Epidermal melanocyte (primary cell): ENCODE measurements at regions not wholly inside any gene's neighbourhood (a gene's known extent, or its start where the extent isn't known, plus 50 kb on each side); places are given as distances from the start of the nearest gene placed in this dataset.
"Not testable (repeated sequence)": the region's sequence is repeated elsewhere in the genome, so short reads cannot be mapped to it uniquely, and the experiment has no call there.

Experiments used
- DNase-seq: peaks from one replicate; pipeline ENCODE4 v3.0.0; 2011; ENCODE audit warnings: low spot score; ENCODE audit not compliant: insufficient read length

- no peak for DNase-seq
These were observed 194.2 kb upstream of the GLRA1 start for GRCh38 chr5:152118676-152119470.

GRCh38 chr5:152116934-152117333, 192.3 kb upstream of the GLRA1 start:
- no peak for DNase-seq

- no peak for DNase-seq
These were observed 188.8 kb upstream of the GLRA1 start for GRCh38 chr5:152113401-152113800.

- DNase-seq = no peak
These were observed 182.6 kb upstream of the GLRA1 start for GRCh38 chr5:152107220-152107619.

- no peak for DNase-seq
These were observed 181.9 kb upstream of the GLRA1 start for GRCh38 chr5:152106571-152106970.

- DNase-seq = no peak
These were observed 180.4 kb upstream of the GLRA1 start for GRCh38 chr5:152105085-152105484.

DNA sequence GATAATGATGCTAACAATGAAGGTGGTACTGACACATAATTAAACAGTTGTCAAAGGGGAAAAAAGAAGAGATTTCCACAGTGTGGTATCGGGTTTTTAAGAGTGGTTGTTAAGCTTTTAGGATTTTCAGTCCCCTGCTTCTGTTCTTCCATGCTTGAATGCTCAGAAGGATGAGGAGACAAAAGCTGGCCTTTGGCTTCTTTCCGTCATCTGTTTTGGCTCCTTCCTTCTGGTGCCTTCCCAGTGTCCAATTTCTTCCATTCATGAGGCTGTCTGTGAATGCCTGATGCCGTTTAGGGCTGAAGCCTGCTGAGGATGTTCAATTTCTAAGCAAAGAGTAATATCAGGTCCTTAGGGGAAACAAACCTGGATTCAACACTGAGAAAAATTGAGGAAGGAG, 179.6 kb upstream of the GLRA1 start:
- DNase-seq = no peak

DNA sequence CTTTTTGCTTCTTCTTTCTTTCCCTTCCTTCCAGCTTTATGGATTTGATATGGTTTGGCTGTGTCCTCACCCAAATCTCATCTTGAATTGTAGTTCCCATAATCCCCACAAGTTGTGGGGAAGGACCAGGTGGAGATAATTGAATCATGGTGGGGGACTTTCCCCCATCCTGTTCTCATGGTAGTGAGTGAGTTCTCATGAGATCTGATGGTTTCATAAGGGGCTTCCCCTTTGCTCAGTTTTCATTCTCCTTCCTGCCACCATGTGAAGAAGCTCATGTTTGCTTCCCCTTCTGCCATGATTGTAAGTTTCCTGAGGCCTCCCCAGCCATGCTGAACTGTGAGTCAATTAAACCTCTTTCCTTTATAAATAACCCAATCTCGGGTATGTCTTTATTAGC, 178.3 kb upstream of the GLRA1 start:
- DNase-seq = not testable (repeated sequence)

DNA sequence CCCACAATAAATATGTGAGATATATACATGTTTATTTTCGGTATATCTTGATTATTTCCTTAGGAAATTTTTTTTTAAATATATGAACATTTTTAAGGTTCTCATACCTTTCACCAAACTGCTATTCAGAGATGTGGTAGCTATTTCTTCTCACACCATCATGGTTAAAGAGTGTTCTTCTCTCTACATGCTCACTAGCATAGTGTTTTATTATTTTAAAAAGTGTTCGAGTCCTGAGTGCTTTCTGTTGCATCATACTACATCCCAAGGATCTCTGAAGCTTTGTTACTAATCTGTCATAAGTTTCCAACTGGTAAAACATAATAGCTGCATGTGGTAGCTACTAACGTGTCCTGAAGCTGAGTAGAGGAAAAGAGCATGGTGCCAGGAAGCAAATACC, 177.4 kb upstream of the GLRA1 start:
- no peak for DNase-seq

GRCh38 chr5:152100462-152100861, 175.8 kb upstream of the GLRA1 start:
- no peak for DNase-seq

GRCh38 chr5:152097128-152097527, 172.5 kb upstream of the GLRA1 start:
- no peak for DNase-seq

- DNase-seq = no peak
These were observed 170.1 kb upstream of the GLRA1 start for GRCh38 chr5:152094716-152095115.

DNA sequence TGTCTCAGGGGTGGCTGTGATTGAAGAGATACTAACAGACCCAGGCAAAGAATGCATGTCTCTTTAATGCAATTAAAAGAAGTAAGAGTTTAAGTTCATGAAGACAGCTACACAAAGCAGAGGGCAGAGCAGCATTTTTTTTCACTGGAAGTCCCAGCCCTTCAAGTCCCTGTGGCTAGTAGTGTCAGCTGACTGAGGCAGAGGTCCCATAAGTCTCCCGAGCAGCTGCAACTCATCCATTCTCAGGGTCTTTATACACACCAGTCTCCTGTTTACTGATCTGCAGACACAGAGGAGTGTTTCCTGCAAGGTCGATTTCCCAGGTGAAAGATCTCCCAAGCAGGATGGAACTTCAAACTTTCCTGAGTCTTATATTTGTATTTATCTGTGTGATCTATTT, 169.4 kb upstream of the GLRA1 start:
- DNase-seq = no peak

GRCh38 chr5:152092580-152092979, 167.9 kb upstream of the GLRA1 start:
- no peak for DNase-seq

DNA sequence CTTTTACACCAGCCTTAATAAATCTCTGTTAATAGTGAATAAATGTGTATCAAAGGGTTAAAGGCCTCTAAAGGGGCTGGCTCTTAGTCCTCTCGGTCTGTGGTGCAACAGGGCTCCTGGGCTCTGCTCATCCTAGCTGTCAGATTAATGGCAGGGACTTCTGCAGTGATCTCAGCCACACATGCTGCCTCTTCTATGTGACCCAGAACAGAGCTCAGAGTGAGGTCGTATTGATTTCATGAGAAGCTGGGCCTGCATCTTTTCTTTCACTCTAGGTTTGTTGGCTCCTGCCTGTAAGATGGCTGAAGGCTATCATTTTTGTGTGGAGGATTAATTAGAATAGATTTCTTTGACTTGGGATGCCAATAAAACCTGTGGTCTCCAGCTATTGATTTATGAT, 165.0 kb upstream of the GLRA1 start:
- no peak for DNase-seq

DNA sequence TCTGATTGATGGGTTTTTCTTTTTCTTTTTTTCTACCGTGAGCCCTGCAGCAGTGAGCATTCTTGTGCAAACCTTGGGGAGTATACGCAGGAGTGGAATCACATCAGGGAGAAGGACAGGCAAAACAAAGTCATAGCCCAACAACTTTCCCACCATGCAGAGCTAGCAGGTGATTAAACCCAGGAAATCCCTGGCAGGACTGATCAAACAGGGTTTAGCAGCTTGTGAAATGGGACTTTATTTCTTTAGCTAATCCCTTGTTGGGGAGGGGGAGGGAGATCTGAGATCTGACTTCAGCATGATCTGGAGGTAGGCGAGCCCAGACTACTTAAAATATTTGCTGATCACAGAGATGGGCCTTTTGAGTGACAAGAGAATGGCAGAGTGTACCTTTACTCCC, 162.0 kb upstream of the GLRA1 start:
- no peak for DNase-seq

- no peak for DNase-seq
These were observed 159.8 kb upstream of the GLRA1 start for GRCh38 chr5:152084476-152084875.

- DNase-seq = no peak
These were observed 158.6 kb upstream of the GLRA1 start for GRCh38 chr5:152083231-152083630.

DNA sequence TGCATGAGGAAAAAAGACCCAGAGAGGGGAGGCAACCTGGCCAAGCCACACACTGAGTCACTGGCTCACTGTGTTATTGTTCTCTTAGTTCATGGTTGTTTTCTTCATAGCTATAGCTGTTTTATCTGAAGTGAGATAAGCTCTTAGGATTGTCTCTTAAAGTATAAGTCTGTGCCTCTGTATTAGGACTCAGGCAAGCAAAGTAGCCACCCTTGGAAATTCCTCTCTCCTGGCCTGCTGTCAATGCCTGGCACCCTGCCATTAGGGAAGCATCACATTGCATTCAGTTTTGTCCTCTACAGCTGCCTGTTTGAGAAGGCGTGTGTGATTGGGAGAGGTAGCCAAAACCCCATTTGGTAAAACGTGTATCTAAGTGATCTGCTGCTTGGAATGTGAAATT, 147.4 kb upstream of the GLRA1 start:
- no peak for DNase-seq

DNA sequence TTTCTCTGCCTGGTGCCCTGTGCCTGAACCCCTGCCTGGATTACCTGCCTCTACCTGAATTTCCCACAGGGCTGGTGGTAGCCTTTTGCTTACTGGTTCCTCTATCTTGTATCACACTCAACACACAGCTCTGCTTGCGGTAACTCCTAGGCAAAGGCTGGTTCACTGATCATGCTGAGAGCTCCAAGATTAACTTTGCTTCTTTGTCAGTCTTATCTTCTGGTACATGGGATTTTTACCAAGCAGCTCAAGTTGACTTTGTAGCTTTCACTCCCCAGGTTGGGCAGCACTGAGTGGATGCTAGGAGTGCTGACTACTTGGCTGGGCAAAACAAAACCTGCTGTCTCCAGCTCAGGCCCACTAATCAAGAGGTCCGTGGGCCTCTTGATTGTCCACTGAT, 145.9 kb upstream of the GLRA1 start:
- DNase-seq = no peak

GRCh38 chr5:152066784-152067183, 142.1 kb upstream of the GLRA1 start:
- DNase-seq = no peak

DNA sequence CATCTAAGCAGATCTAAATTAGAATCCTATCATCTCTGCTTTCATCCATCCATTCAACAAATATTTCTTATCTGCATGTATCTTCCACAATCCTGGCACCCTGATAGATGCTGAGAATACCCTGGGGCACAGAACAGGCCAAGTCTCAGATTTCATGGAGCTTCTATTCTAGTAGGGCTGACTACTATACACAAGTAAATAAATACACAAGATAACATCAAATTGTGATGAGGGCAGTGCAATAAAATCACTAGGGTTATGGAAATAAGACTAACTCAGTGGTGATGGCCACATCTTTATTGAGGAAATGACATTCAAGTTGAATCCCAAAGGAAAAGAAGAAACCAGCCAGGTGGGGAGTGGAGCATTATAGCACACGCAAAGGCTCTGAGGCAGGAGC, 138.4 kb upstream of the GLRA1 start:
- DNase-seq = no peak

- no peak for DNase-seq
These were observed 136.4 kb upstream of the GLRA1 start for GRCh38 chr5:152061095-152061494.

DNA sequence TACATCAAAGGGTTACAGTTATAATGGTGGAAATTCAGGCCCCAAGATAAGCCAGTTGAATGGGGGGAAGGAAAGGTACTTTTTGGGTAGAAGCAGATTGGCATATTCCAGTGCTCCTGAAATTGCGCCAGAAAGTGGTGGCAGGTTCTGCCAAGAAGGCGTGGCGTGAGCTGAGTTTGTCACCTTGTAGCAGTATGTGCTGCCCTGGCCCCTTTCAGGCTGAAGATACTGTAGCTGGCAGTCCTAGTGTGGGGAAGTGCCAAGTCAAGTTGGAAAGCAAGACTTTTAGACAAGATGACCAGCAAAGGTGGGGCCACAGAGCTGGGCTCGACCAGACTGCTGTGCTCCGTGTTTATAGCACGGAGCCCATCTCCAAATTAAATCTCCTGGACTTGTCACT, 133.6 kb upstream of the GLRA1 start:
- no peak for DNase-seq
